KBM-7 (cell line): ENCODE measurements at regions not wholly inside any gene's neighbourhood (a gene's known extent, or its start where the extent isn't known, plus 50 kb on each side); places are given as distances from the start of the nearest gene placed in this dataset.
"Not testable (repeated sequence)": the region's sequence is repeated elsewhere in the genome, so short reads cannot be mapped to it uniquely, and the experiment has no call there.

Experiments
- DNase-seq: peaks from one replicate; pipeline ENCODE4 v3.0.0-alpha.2; 2015
- in situ Hi-C: fragments of 300-500 bp; cut with MboI; formaldehyde crosslinking; loops from 2 replicates; pipeline ENCODE4 v1.14.3; 2020; ENCODE audit warnings: low sequenced_read_pairs, low pct_unique_long_range_greater_than_20kb, mixed read lengths

GRCh38 chr6:134569996-134570395 lies 252.1 kb upstream of the SGK1 start:
- DNase-seq, in situ Hi-C loops: not testable (repeated sequence)

GRCh38 chr6:134564705-134565104 lies 246.8 kb upstream of the SGK1 start:
- in situ Hi-C loops = no loop called here
- DNase-seq = no peak

GRCh38 chr6:134560019-134560418 lies 242.1 kb upstream of the SGK1 start:
- DNase-seq = no peak
- in situ Hi-C loops = no loop called here

- in situ Hi-C loops = no loop called here
- no peak for DNase-seq
Measured at GRCh38 chr6:134557509-134557908, 239.6 kb upstream of the SGK1 start.

- in situ Hi-C loops = no loop called here
- DNase-seq = no peak
Measured at GRCh38 chr6:134555672-134556071, 237.8 kb upstream of the SGK1 start.

- in situ Hi-C loops = no loop called here
- DNase-seq = no peak
Measured at GRCh38 chr6:134553936-134554335, 236.0 kb upstream of the SGK1 start.

- in situ Hi-C loops = no loop called here
- no peak for DNase-seq
Measured at GRCh38 chr6:134551245-134551960, 233.5 kb upstream of the SGK1 start.

- no peak for DNase-seq
- in situ Hi-C loops = no loop called here
Measured at GRCh38 chr6:134550604-134551003, 232.7 kb upstream of the SGK1 start.

GRCh38 chr6:134549854-134550253 lies 231.9 kb upstream of the SGK1 start:
- in situ Hi-C loops = no loop called here
- DNase-seq = no peak

- peak; percentile 64 for DNase-seq
- in situ Hi-C loops = no loop called here
Measured at GRCh38 chr6:134546962-134547645, 229.2 kb upstream of the SGK1 start.

- DNase-seq = peak; percentile 61
- in situ Hi-C loops = no loop called here
Measured at GRCh38 chr6:134544737-134545136, 226.8 kb upstream of the SGK1 start.

GRCh38 chr6:134543128-134543527 lies 225.2 kb upstream of the SGK1 start:
- no peak for DNase-seq
- in situ Hi-C loops = no loop called here

GRCh38 chr6:134541001-134541400 lies 223.1 kb upstream of the SGK1 start:
- no peak for DNase-seq
- in situ Hi-C loops = no loop called here

- in situ Hi-C loops = no loop called here
- peak; percentile 47 for DNase-seq
Measured at GRCh38 chr6:134539865-134540323, 222.0 kb upstream of the SGK1 start.

GRCh38 chr6:134537765-134538164 lies 219.9 kb upstream of the SGK1 start:
- in situ Hi-C loops, DNase-seq: not testable (repeated sequence)

- DNase-seq = no peak
- in situ Hi-C loops = no loop called here
Measured at GRCh38 chr6:134537146-134537555, 219.2 kb upstream of the SGK1 start.

GRCh38 chr6:134535831-134536230 lies 217.9 kb upstream of the SGK1 start:
- in situ Hi-C loops = no loop called here
- no peak for DNase-seq

- DNase-seq = no peak
- in situ Hi-C loops = no loop called here
Measured at GRCh38 chr6:134534708-134535149, 216.8 kb upstream of the SGK1 start.

GRCh38 chr6:134533991-134534390 lies 216.1 kb upstream of the SGK1 start:
- DNase-seq = no peak
- in situ Hi-C loops = no loop called here

- in situ Hi-C loops = no loop called here
- no peak for DNase-seq
Measured at GRCh38 chr6:134532694-134533624, 215.0 kb upstream of the SGK1 start.
